Muscle layer of colon (tissue), 2 donors: ENCODE measurements at regions not wholly inside any gene's neighbourhood (a gene's known extent, or its start where the extent isn't known, plus 50 kb on each side); places are given as distances from the start of the nearest gene placed in this dataset.
A peak's percentile ranks its signal among the peaks of the same experiment; 100 is the strongest.

ENCODE experiments used
- H3K27ac ChIP-seq: one replicate; pipeline ENCODE4 v1.7.0; 2013; ENCODE audit warnings: low read depth, mild to moderate bottlenecking, low read length, moderate library complexity
- H3K27me3 ChIP-seq, 2 donors: one replicate each; pipeline ENCODE4 v1.7.0; 2013; ENCODE audit warnings: low read length in 2 of 2, mild to moderate bottlenecking in 2 of 2; ENCODE audit not compliant: insufficient read depth in 2 of 2, control insufficient read depth in 1 of 2
- H3K36me3 ChIP-seq: one replicate; pipeline ENCODE4 v1.7.0; 2013; ENCODE audit warnings: mild to moderate bottlenecking, low read length; ENCODE audit not compliant: insufficient read depth
- H3K4me1 ChIP-seq: one replicate; pipeline ENCODE4 v1.7.0; 2013; ENCODE audit warnings: mild to moderate bottlenecking, low read length; ENCODE audit not compliant: insufficient read depth
- H3K4me3 ChIP-seq, 2 donors: one replicate each; pipeline ENCODE4 v1.7.0; 2013; ENCODE audit warnings: low read length in 2 of 2, low read depth in 1 of 2, mild to moderate bottlenecking in 1 of 2, moderate library complexity in 1 of 2
- H3K9ac ChIP-seq: one replicate; pipeline ENCODE4 v1.7.0; 2013; ENCODE audit warnings: low read length
- H3K9me3 ChIP-seq: one replicate; pipeline ENCODE4 v1.7.0; 2013; ENCODE audit warnings: mild to moderate bottlenecking, low read length
- donor health status: abdominal sarcoma.
- donor health status: Adenocarcinoma of cecum.

DNA sequence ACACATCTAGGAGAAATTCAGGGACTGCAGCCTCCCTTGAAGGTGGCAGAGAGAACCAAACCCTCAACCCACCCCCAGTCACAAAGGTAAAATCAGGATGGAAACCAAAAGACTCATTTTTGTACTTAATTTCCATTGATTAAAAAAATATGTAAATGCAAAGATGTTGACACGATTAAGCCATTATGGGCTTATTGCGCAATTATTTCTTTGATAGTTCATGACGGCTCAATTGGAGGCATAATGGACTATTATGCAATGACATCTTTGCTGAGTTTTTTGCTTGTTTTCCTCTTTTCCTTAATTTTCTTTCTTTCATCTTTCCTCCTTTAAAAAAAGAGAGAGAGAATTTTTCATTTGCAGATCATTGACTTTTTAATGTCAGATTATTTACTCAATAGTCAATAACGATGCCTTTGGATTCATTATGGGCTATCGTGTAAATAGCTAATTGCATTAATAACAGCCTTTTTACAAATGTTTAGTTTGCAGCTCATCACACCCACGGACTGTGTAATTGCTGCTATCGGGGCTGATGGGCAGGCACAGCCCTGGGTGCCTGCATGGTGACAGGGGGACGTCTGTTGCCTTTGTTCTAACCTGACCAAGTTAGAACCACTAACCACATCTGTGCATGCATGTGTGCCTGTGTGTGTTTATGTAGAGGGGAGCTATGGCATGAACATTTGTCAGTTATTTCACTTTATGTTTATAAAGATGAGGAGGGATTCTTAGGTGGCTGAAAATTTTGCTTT is 482.4 kb upstream of the TSHZ3 start:
- Histone ChIP-seq H3K4me3 (no peak overlapping the region), H3K4me1 (no peaks in the 10 kb centered on the region), H3K27ac (no peak overlapping the region), H3K9me3 (no peaks in the 10 kb centered on the region), H3K36me3 (no peaks in the 10 kb centered on the region), H3K27me3 (no peaks in the 10 kb centered on the region), H3K9ac (no peak overlapping the region)

DNA sequence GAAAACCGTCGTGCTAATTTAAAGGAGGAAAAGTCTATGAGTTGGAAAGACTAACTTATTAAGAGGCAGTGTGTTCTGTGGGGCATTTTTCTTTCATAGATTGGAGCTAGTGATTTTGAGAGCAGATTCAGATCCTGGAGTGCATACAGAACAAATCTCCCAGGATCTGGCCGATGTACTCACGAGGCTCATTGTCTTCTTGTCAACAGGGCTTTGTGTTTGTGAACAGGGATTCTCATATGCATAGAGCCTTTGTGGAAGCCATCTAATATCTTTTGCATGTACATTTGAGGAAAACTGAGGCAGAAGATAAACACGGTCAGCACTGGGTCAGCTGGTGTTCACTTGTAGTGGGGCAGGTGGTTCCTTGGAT is 482.9 kb upstream of the TSHZ3 start:
- no peaks in the 10 kb centered on the region for H3K9me3 ChIP-seq
- no peaks in the 10 kb centered on the region for H3K36me3 ChIP-seq
- H3K4me1 ChIP-seq: no peaks in the 10 kb centered on the region
- H3K4me3 ChIP-seq: no peak overlapping the region
- H3K9ac ChIP-seq: no peak overlapping the region
- no peak overlapping the region for H3K27ac ChIP-seq
- H3K27me3 ChIP-seq: no peaks in the 10 kb centered on the region

DNA sequence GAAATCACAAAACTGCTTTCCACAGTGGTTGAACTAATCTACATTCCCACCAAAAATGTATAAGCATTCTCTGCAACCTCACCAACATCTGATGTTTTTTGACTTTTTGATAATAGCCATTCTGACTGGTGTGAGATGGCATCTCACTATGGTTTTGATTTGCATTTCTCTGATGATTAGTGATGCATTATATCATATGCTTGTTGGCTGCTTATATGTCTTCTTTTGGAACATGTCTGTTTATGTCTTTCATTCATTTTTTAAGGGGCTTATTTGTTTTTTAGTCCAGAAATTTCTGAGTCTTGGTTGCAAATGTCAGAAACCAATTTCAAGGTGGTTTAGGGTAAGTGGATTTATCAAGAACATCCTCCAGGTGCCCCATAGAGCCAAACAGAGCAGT is 484.8 kb upstream of the TSHZ3 start:
- Histone ChIP-seq H3K9me3 (no peaks in the 10 kb centered on the region), H3K4me1 (peaks cover 5% of the 10 kb centered on the region), H3K4me3 (no peak overlapping the region), H3K36me3 (no peaks in the 10 kb centered on the region), H3K27ac (no peak overlapping the region), H3K9ac (no peak overlapping the region), H3K27me3 (no peaks in the 10 kb centered on the region)

DNA sequence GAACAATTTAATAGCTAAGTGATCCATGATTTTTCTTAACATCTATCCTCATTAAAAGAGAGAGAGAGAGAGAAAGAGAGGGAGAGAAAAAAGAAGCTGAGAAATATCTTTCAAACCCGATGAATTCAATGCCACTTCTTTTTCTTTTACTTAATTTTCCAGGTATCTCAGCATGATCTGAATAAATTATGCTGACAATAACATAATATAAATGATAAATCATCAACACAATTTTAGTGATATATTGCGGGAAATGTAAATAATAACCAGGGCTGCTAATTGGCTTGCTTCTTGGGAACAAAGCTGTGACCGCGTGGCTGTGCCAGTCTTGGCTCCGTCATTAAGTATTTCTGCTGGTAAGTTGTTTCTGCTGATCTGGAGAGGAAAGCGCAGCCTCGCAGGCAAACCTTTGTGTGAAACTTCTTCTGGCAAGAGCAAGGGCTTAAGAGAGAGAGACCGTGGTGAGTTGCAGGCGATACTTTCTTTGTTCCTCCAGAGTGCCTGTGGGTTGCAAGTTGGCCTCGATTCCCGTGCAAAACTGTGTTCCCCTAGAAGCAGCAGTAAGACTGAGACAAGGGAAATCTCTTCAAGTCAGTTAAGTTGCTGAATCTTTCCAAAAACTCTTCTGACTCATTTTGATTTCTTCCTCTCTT is 489.1 kb upstream of the TSHZ3 start:
- Histone ChIP-seq H3K27ac (no peak overlapping the region), H3K9me3 (no peaks in the 10 kb centered on the region), H3K4me3 (peak overlapping the region in 1 of 2 donors; percentile 28), H3K36me3 (no peaks in the 10 kb centered on the region), H3K9ac (no peak overlapping the region), H3K27me3 (no peaks in the 10 kb centered on the region), H3K4me1 (peaks cover 5% of the 10 kb centered on the region)

DNA sequence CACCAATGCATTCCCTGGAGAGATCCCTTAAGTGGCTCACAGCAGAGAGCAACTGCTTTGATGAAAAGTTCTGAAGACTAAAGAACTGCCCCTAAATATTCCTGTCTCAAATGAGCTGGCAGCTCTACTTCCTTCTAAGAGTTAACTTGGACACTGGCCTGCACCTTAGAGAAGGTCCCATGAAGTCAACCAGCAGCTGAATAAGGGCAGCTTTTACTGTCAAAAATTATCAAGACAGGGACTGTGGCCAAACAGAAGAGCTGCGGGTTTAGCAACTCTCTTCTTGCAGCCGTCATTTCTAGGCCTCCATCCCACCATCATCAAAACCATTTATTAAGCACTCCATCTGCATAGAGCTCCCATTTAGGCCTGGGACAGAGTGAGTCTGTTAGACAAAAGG is 491.1 kb upstream of the TSHZ3 start:
- H3K4me1 ChIP-seq: peaks cover 5% of the 10 kb centered on the region
- H3K9me3 ChIP-seq: no peaks in the 10 kb centered on the region
- no peaks in the 10 kb centered on the region for H3K36me3 ChIP-seq
- H3K27me3 ChIP-seq: no peaks in the 10 kb centered on the region
- H3K27ac ChIP-seq: no peak overlapping the region
- no peak overlapping the region for H3K9ac ChIP-seq
- no peak overlapping the region for H3K4me3 ChIP-seq

DNA sequence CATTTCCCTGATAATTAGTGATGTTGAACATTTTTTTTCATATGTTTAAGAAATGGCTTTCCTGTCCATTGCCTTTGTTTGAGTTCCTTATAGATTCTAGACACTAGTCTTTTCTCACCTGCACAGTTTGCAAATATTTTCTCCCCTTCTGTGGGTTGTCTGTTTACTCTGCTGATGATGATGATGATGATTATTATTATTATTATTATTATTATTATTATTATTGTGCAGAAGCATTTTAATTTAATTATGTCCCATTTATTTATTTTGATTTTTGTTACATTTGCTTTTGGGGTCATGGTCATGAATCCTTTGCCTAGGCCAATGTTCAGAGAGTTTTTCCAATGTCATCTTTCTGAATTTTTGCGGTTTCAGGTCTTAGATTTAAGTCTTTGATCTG is 492.5 kb upstream of the TSHZ3 start:
- Histone ChIP-seq H3K4me1 (peaks cover 5% of the 10 kb centered on the region), H3K9me3 (no peaks in the 10 kb centered on the region), H3K9ac (no peak overlapping the region), H3K27me3 (no peaks in the 10 kb centered on the region), H3K36me3 (no peaks in the 10 kb centered on the region), H3K27ac (no peak overlapping the region), H3K4me3 (no peak overlapping the region)

DNA sequence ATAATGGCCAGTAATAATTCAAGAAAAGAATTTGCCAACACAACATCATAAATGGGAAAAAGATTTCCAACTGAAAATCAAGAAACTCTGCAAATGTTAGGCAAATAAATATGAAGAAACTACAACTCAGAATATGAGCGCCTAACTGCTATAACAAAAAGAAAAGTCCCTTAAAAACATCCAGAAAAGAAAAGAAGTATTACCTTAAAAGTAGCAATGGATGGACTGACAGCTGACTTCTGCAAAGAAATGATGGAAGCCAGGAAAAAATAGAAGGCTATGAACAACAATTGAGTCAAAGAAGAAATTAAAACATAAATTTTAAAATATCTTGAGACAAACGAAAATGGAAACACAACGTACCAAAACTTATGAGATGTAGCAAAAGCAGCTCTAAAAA is 482.3 kb upstream of the ZNF507 start:
- no peak overlapping the region for H3K9ac ChIP-seq
- H3K27ac ChIP-seq: no peak overlapping the region
- no peaks in the 10 kb centered on the region for H3K27me3 ChIP-seq
- H3K36me3 ChIP-seq: no peaks in the 10 kb centered on the region
- no peaks in the 10 kb centered on the region for H3K4me1 ChIP-seq
- no peaks in the 10 kb centered on the region for H3K9me3 ChIP-seq
- H3K4me3 ChIP-seq: no peak overlapping the region

DNA sequence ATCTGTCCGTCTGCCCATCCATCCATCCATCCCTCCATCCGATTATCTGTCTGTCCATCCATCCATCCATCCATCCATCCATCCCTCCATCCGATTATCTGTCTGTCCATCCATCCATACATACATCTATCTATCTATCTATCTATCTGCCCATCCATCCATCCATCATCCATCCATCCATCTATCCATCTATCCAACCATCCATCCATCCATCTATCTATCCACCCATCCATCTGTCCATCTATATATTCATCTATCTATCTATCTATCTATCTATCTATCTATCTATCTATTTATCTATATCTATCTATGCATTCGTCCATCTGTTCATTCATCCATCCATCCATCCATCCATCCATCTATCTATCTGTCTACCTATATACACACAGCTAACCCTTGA is 471.1 kb upstream of the ZNF507 start:
- no peak overlapping the region for H3K4me3 ChIP-seq
- no peaks in the 10 kb centered on the region for H3K36me3 ChIP-seq
- H3K27ac ChIP-seq: no peak overlapping the region

DNA sequence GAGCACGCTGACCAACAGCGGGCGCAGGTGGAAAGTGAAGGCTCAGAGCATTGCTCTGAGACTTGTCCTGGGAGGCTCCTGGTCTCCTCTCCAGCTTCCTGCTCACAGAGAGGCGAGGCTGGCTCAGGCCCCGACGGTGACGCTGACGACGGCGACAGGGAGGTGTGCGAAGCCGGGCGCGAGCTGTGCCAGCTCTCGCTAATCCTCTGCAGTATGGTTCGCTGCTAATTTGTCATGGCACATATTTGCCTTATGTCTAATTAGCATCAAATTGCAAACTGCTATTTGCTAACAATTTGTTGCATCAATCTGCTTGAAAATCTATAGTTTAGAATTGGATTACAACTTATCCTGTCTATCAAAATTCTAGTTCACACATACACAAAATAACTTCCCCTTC is 469.8 kb upstream of the ZNF507 start:
- Histone ChIP-seq H3K36me3 (no peaks in the 10 kb centered on the region), H3K9ac (no peak overlapping the region), H3K4me3 (no peak overlapping the region), H3K27me3 (no peaks in the 10 kb centered on the region), H3K9me3 (no peaks in the 10 kb centered on the region), H3K4me1 (no peaks in the 10 kb centered on the region), H3K27ac (no peak overlapping the region)

More for the DNA sequence above, 471.1 kb upstream of the ZNF507 start:
- H3K9ac ChIP-seq: no peak overlapping the region
- H3K4me1 ChIP-seq: no peaks in the 10 kb centered on the region
- no peaks in the 10 kb centered on the region for H3K9me3 ChIP-seq
- H3K27me3 ChIP-seq: no peaks in the 10 kb centered on the region

DNA sequence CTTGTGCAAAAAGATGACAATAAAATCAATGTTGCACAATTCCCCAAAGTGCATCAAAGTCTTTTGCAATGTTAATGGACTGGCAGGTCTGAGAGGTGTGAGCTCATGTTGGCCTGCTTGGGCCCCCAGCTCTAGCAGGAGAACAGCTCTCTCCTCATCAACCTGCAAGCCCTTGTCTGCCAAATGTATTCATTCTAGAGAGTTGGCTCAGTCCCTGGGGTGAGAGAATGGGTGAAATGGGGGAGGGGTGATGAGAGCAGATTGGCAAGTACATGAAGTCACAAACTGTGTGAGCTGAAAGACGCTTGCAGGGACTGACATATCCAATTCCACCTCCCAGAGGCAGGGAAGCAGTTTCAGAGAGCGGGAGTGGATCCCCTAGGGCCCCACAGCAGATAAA is 465.1 kb upstream of the ZNF507 start:
- H3K36me3 ChIP-seq: no peaks in the 10 kb centered on the region
- no peak overlapping the region for H3K4me3 ChIP-seq
- no peaks in the 10 kb centered on the region for H3K27me3 ChIP-seq
- H3K9me3 ChIP-seq: no peaks in the 10 kb centered on the region
- H3K9ac ChIP-seq: no peak overlapping the region
- H3K27ac ChIP-seq: no peak overlapping the region
- no peaks in the 10 kb centered on the region for H3K4me1 ChIP-seq

DNA sequence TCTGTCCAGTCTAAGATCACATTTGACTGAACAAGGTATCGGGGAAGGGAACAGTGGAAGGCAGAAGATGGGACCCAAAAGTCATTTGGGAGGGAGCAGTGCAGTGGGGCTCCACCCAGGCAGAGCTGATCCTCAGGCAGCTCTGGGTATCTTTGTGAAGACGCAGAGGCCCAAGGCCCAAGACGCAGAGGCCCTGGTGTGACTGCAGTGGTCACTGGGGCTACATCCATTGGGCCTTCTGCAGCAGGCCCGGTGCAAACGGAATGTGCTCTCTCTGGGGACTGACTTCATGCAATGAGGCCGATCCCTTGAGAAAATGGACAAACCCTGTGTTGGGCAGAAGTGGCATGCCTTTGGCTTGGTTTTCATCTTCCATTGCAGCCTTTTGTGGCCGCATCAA is 463.4 kb upstream of the ZNF507 start:
- H3K9ac ChIP-seq: no peak overlapping the region
- no peaks in the 10 kb centered on the region for H3K36me3 ChIP-seq
- no peak overlapping the region for H3K27ac ChIP-seq
- H3K9me3 ChIP-seq: no peaks in the 10 kb centered on the region
- peaks cover 7% of the 10 kb centered on the region for H3K4me1 ChIP-seq
- no peaks in the 10 kb centered on the region for H3K27me3 ChIP-seq
- H3K4me3 ChIP-seq: no peak overlapping the region

DNA sequence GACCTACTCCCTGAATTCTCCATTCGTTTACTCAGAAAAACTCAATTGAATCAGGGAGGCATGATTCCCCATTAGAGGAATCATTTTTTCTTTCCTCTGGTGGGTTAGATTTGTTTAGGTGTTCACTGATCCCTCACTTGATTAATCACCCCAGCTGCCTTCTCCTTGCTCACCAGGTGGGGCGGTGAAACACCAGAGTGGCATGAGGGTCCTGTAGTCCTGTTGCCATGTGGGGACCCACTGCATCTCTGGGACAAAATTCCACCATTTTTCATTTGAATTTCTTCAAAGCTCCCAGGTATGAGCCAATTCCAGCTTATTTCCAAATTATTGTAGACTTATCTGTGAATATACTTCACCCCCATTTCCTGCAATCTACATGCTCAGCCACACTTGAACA is 462.7 kb upstream of the ZNF507 start:
- Histone ChIP-seq H3K4me1 (peaks cover 9% of the 10 kb centered on the region), H3K9ac (no peak overlapping the region), H3K36me3 (no peaks in the 10 kb centered on the region), H3K27ac (no peak overlapping the region), H3K4me3 (no peak overlapping the region), H3K27me3 (no peaks in the 10 kb centered on the region), H3K9me3 (no peaks in the 10 kb centered on the region)
